Stimulated activated memory B cell treated with anti-CD40 and anti-IgM and Interleukin-4, amounts not matched to agents 10 μg/mL and 1 μg/mL and 100 μg/mL, for 72 hours (primary cell): ENCODE measurements at regions not wholly inside any gene's neighbourhood (a gene's known extent, or its start where the extent isn't known, plus 50 kb on each side); places are given as distances from the start of the nearest gene placed in this dataset.
A peak's percentile ranks its signal among the peaks of the same experiment; 100 is the strongest.

Experiments
- ATAC-seq: fragments of 150-1000 bp; cut with Tn5 transposase; 2 replicates; pipeline ENCODE4 v1.10.0; 2021
- H3K27ac Mint-ChIP-seq: one replicate; pipeline ENCODE4 v1.8.0; 2022; ENCODE audit warnings: mild to moderate bottlenecking, mixed read lengths
- H3K27me3 Mint-ChIP-seq: one replicate; pipeline ENCODE4 v1.8.0; 2022; ENCODE audit warnings: mixed read lengths
- H3K36me3 Mint-ChIP-seq: one replicate; pipeline ENCODE4 v1.8.0; 2022; ENCODE audit warnings: mixed read lengths
- H3K4me1 Mint-ChIP-seq: one replicate; pipeline ENCODE4 v1.8.0; 2022; ENCODE audit warnings: mixed read lengths
- H3K4me3 Mint-ChIP-seq: one replicate; pipeline ENCODE4 v1.8.0; 2022; ENCODE audit warnings: mild to moderate bottlenecking, moderate library complexity, mixed read lengths
- H3K9me3 Mint-ChIP-seq: one replicate; pipeline ENCODE4 v1.8.0; 2022; ENCODE audit warnings: mixed read lengths

DNA sequence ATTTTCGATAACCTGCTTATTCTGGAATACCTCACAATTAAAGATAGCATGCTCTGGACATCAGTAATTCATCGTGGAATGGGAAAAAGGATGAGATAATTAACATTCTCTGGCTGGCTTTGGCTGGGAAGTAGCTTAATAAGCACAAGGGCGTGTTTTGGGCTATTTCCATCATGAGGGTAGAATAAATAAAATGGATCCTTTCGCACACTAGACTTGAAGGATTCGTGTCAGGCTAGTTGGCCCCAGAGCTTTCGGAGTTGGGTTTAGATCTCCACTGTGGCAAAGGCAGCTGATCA, 151.2 kb upstream of the ADRA1B start:
- Mint-ChIP-seq H3K36me3 (no peaks in the 10 kb centered on the region), H3K4me3 (no peak overlapping the region), H3K27ac (no peak overlapping the region), H3K9me3 (no peaks in the 10 kb centered on the region), H3K27me3 (peaks cover 7% of the 10 kb centered on the region), H3K4me1 (peaks cover 23% of the 10 kb centered on the region)
- ATAC-seq: no peak

- H3K4me3 Mint-ChIP-seq: no peak overlapping the region
These were observed 150.3 kb upstream of the ADRA1B start for GRCh38 chr5:159765760-159766517.

GRCh38 chr5:159768243-159768642, 148.0 kb upstream of the ADRA1B start:
- Mint-ChIP-seq H3K36me3 (no peaks in the 10 kb centered on the region), H3K9me3 (no peaks in the 10 kb centered on the region), H3K4me1 (peaks cover 30% of the 10 kb centered on the region), H3K4me3 (no peak overlapping the region), H3K27me3 (peaks cover 7% of the 10 kb centered on the region), H3K27ac (no peak overlapping the region)
- no peak for ATAC-seq

More at GRCh38 chr5:159765760-159766517, 150.3 kb upstream of the ADRA1B start:
- Mint-ChIP-seq H3K27me3 (peaks cover 7% of the 10 kb centered on the region), H3K9me3 (no peaks in the 10 kb centered on the region), H3K27ac (no peak overlapping the region), H3K36me3 (no peaks in the 10 kb centered on the region), H3K4me1 (peaks cover 23% of the 10 kb centered on the region)
- ATAC-seq: peak; percentile 79

DNA sequence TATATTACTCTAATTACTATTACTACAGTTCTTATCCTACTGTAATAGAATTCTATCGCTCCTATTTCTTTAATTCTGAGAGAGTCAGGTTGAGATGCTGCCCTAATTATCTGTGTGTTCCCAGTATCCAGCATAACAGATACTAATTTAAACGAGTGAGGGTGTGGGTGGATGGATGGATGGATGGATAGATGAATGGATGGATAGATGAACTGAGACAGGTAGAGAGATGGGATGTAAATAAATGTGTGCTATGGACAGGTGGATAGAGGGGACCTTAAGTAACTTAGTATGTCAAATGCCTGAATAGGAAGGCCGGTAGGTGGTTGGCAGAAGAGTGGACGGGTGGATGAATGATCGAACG, 143.6 kb upstream of the ADRA1B start:
- Mint-ChIP-seq H3K27me3 (peaks cover 14% of the 10 kb centered on the region), H3K9me3 (no peaks in the 10 kb centered on the region), H3K36me3 (no peaks in the 10 kb centered on the region), H3K4me1 (peaks cover 17% of the 10 kb centered on the region), H3K27ac (peak overlapping the region; percentile 28), H3K4me3 (peak overlapping the region; percentile 23)
- ATAC-seq: no peak

DNA sequence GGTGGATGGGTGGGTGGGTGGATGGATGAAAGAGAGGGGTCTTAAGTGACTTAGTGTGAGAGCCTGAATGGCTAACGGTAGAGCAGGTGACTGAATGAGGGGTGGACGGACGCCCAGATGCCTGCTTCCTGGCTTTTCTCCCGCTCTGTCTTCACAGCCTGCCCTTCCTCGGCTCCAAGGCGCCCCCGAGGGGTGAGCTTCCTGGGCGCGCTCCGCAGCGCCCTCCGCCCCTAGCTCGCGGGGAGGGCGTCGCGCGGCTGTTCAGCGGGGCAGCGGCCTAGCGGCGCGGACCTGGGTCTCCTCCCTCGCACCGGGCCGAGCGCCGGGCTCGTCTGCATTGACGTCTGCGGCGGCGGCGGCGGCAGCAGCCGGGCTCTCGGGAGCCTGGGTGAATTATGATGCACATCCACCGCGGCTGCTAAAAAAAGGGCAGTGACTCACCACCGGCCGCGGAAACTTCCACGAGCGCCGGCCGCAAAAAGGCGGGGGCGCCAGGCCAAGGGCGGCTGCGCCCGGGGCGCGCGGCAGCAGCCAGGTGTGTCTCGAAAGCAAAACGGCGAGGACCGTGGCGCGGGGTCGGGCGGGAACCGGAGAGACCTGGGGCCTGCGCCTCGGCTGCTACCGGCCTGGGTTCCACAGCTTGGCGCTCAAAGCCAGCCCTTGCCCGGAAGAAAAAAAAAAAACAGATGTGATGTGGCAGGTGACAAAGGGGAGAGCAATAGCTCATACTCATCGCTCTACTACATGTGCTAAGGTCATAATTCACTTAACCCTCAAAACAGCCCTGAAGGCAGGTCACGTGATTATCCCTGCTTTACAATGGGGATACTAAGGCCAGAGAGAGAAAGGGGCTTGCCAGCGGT, 143.0 kb upstream of the ADRA1B start:
- Mint-ChIP-seq H3K27ac (peak overlapping the region; percentile 28), H3K4me3 (peak overlapping the region; percentile 70), H3K27me3 (peaks cover 9% of the 10 kb centered on the region), H3K4me1 (peaks cover 17% of the 10 kb centered on the region), H3K36me3 (no peaks in the 10 kb centered on the region), H3K9me3 (no peaks in the 10 kb centered on the region)
- peak; percentile 96 for ATAC-seq

GRCh38 chr5:159774476-159775031, 141.7 kb upstream of the ADRA1B start:
- Mint-ChIP-seq H3K36me3 (no peaks in the 10 kb centered on the region), H3K4me1 (peaks cover 17% of the 10 kb centered on the region), H3K27ac (no peak overlapping the region), H3K4me3 (no peak overlapping the region), H3K27me3 (peaks cover 9% of the 10 kb centered on the region), H3K9me3 (no peaks in the 10 kb centered on the region)
- no peak for ATAC-seq

DNA sequence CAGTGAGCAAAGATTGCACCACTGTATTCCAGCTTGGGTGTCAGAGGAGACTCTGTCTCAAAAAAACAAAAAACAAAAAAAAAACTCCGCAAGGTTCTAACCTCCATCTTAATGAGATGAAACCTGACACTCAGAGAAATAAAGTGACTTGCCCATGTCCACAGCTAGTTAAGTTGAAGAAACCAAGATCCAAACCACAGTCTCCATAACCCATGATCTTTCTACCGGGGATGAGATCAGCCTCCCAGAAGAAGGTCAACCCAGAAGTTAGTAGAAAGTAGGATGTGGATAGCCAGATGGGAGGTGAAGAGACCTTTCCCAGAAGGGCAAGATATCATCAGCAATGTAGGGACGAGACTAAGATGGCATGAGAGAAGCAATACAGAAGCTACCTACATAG, 140.4 kb upstream of the ADRA1B start:
- Mint-ChIP-seq H3K9me3 (no peaks in the 10 kb centered on the region), H3K27ac (no peak overlapping the region), H3K4me3 (no peak overlapping the region), H3K36me3 (no peaks in the 10 kb centered on the region), H3K4me1 (peaks cover 17% of the 10 kb centered on the region), H3K27me3 (peaks cover 9% of the 10 kb centered on the region)
- no peak for ATAC-seq

- no peak for ATAC-seq
- no peak overlapping the region for H3K27ac Mint-ChIP-seq
- H3K36me3 Mint-ChIP-seq: no peaks in the 10 kb centered on the region
- H3K4me1 Mint-ChIP-seq: peaks cover 26% of the 10 kb centered on the region
- no peaks in the 10 kb centered on the region for H3K9me3 Mint-ChIP-seq
- H3K27me3 Mint-ChIP-seq: peaks cover 9% of the 10 kb centered on the region
- H3K4me3 Mint-ChIP-seq: no peak overlapping the region
These were observed 139.1 kb upstream of the ADRA1B start for GRCh38 chr5:159777049-159777660.

DNA sequence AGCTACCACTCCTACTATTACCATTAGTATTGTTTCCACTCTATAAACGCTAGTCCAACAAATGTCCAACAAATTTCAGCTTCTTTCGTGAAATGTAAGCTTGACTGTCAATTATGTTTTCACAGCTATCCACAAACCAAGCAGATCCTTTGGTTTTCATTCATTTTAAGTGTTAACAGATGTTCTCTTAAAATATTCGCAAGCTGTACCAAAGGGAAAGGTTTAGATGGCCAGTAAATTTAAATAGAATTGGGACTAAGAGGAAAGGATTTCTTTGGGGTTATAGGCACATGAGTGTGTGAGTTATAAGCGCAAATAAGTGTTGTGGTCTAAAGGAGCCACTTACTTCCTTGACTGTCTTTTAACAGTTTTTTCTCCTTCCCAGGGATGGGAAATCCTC, 136.8 kb upstream of the ADRA1B start:
- peaks cover 2% of the 10 kb centered on the region for H3K27me3 Mint-ChIP-seq
- H3K36me3 Mint-ChIP-seq: no peaks in the 10 kb centered on the region
- ATAC-seq: no peak
- H3K4me3 Mint-ChIP-seq: no peak overlapping the region
- H3K27ac Mint-ChIP-seq: no peak overlapping the region
- peaks cover 13% of the 10 kb centered on the region for H3K4me1 Mint-ChIP-seq
- no peaks in the 10 kb centered on the region for H3K9me3 Mint-ChIP-seq

DNA sequence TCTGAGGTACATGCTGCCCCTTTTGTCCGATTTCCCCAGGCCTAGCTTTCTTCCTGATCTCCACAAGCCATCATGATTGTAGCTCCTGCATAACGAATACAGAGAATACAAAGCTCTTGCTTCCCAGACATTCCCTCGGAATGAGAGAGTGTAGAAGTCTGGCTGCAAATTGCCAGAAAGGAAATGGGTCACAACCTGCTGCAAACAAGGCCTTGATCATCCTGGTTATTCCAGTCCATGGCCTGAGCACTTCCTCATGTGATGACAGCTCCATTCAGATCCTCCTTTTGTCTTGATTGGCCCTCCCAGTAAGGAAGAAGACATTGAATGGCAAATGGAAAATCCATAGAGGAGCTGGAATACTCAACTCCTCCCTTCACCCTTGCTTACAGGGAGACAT, 136.0 kb upstream of the ADRA1B start:
- no peak overlapping the region for H3K27ac Mint-ChIP-seq
- H3K36me3 Mint-ChIP-seq: no peaks in the 10 kb centered on the region
- H3K4me1 Mint-ChIP-seq: peaks cover 13% of the 10 kb centered on the region
- H3K27me3 Mint-ChIP-seq: no peaks in the 10 kb centered on the region
- H3K4me3 Mint-ChIP-seq: no peak overlapping the region
- no peaks in the 10 kb centered on the region for H3K9me3 Mint-ChIP-seq
- ATAC-seq: no peak

DNA sequence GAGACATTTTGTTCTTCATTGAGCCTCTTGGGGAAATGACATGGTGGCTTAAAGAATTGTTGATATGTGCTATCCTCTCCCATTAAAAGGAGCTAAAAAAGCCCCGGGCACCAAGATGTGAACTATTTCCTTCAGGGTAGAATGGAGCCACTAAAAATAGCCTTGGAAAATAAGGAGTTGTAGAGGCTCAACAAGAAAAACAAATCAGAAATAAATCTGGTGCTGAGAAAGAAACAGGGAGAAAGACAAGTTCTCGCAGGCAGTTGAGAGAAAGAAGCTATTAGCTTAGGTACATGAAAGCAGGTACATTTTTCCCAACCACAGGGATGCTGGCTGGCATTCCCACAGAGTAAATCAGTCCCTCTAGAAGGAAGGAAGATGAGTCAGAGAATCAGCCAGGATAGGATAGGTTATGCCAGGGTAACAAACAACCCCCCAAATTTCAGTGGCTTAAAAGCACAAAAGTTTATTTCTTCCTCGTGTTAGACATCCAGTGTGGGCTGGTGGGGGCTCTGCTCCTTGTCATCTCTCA, 134.6 kb upstream of the ADRA1B start:
- Mint-ChIP-seq H3K9me3 (no peaks in the 10 kb centered on the region), H3K27me3 (no peaks in the 10 kb centered on the region), H3K4me3 (peak overlapping the region; percentile 58), H3K4me1 (peaks cover 13% of the 10 kb centered on the region), H3K27ac (peak overlapping the region; percentile 65), H3K36me3 (no peaks in the 10 kb centered on the region)
- no peak for ATAC-seq

DNA sequence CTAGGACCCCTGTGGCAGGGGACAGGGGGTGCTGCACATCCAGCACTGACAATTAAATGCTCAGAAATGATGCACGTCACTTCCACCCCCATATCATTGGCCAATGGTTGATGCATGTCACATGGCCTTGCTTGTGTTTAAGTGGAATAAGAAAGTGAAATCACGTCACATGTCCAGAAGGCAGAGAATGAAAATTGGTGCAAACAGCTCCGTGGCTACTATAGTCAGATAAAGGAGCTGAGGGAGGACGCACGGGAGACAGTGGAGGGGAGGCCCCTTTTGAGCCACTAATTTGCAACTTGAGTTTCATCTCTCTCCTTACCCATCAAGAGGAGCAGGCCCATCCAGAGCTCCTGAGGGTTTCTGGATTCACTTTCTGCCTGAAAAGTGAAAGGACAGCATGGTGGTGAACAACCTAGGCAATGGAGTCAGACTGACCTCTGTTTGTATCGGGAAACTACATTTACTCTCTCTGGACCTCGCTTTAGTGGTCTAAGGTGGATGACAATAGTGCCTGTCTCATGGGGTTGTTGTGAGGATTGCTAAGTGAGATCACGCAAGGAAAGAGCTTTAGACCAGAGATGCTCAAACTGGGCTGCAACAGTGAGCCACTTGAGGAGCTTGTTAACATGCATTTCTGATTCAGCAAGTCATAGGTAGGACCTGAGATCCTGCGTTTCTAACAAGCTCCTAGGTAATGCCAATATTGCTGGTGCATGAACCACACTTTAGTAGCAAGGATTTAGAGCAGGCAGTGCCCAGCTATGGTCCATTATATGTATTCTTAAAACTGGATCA, 133.9 kb upstream of the ADRA1B start:
- Mint-ChIP-seq H3K9me3 (no peaks in the 10 kb centered on the region), H3K4me3 (peak overlapping the region; percentile 58), H3K27me3 (no peaks in the 10 kb centered on the region), H3K36me3 (no peaks in the 10 kb centered on the region), H3K4me1 (peaks cover 13% of the 10 kb centered on the region), H3K27ac (peak overlapping the region; percentile 65)
- ATAC-seq: peak; percentile 86

DNA sequence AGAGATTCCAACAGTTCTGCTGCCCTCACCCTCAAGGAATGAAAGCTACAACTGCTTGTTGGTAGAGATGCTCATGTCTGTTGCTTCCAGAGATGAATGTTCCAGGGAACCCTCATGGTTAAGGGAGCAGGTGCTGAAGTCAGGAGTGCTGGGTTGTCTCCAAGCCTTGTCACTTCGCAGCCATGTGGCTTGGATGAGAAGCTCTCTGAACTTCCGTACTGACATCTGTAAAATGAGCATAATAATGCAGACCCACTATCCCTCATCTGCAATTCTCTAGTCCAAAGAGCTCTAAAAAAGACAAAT, 133.3 kb upstream of the ADRA1B start:
- Mint-ChIP-seq H3K4me3 (no peak overlapping the region), H3K9me3 (no peaks in the 10 kb centered on the region), H3K27me3 (no peaks in the 10 kb centered on the region), H3K27ac (no peak overlapping the region), H3K36me3 (no peaks in the 10 kb centered on the region), H3K4me1 (peaks cover 13% of the 10 kb centered on the region)
- no peak for ATAC-seq

DNA sequence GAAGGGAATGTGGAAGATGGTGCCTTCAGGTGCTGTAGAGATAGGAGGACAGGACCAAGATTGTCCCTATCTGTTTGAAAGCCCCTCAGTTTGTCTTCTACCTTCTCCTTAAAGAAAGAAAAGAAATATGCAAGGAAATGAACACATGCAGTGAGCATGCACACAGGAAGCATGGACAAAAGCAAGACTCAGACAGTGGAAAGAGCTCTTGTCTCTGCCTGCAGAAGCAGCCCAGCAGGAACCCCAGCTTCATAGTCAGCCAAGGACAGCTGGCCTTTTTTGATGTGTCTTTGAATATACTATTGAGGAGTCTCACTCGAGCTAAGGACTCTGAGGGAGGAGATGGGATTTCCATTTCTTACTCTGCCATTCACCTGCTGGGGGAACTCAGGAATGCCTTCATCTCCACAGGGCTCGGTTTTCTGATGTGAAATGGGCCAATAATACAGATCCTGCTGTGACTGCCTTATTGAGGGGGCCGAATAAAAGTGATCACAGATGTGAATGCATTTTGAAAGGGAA, 132.5 kb upstream of the ADRA1B start:
- no peak for ATAC-seq
- H3K4me1 Mint-ChIP-seq: peaks cover 13% of the 10 kb centered on the region
- H3K36me3 Mint-ChIP-seq: no peaks in the 10 kb centered on the region
- H3K4me3 Mint-ChIP-seq: no peak overlapping the region
- no peaks in the 10 kb centered on the region for H3K9me3 Mint-ChIP-seq
- no peak overlapping the region for H3K27ac Mint-ChIP-seq
- H3K27me3 Mint-ChIP-seq: no peaks in the 10 kb centered on the region
